NCI-H2227 treated with DMSO at 0.1 percent for 48 hours (cell line): ENCODE measurements at regions not wholly inside any gene's neighbourhood (a gene's known extent, or its start where the extent isn't known, plus 50 kb on each side); places are given as distances from the start of the nearest gene placed in this dataset.
"Not testable (repeated sequence)": the region's sequence is repeated elsewhere in the genome, so short reads cannot be mapped to it uniquely, and the experiment has no call there.

Source experiments
- DNase-seq: peaks from one replicate; lab custom pipeline; 2025; lab: John Stamatoyannopoulos, UW

DNA sequence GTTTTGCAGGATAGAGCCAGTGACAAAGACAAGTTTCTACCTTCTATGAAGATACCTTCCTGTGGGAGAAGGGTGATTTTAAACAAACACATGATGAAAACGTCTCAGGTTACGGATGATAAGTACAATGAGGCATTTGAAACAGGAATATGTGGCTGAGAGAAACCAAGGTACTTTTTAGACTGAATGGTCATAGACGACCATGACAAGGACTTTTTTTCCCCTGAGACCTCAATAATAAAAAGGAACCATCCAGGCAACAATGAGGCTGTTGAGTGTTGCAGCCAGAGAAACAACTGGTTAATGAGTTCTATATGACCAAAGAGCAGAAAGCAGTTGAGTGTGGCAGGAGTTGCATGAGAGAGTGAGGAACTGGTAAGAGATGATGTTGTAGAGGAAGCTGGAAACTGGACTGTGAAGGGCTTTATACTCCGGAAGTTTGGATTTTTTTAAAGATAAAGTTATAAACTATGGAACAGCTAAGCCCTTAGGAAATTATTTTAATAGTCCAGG, 306.1 kb upstream of the CYRIA start:
- no peak for DNase-seq

DNA sequence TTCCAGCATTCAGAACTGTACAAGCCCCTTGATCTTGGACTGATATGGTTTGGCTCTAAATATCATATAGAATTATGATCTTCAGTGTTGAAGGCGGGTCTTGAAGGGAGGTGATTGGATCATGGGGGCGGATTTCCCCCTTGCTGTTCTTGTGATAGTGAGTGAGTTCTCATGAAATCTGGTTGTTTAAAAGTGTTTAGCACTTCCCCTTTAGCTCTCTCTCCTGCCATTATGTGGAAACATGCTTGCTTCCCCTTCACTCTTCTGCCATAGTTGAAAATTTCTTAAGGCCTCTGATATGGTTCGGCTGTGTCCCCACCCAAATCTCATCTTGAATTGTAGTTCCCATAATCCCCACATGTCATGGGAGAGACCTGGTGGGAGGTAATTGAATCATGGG, 305.3 kb upstream of the CYRIA start:
- DNase-seq: not testable (repeated sequence)

DNA sequence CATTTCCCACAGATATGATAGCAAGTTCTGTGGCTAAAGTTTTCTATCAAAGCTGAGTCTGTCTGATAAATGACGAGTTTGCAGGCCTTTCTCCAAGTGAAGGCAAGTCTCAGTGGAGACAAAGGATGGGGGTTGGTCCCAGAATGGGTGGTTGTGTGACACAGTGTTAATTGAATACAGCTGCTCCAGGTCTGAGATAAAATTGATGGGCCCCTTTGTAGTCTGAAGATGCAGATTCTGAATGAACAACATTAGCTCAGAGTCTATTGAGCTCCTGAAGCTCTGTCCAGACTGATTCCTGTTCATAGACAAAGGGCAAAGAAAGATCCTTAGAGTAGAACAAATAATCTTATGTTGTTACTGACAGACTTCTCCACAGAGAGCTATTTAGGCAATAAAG, 296.9 kb upstream of the CYRIA start:
- DNase-seq: no peak

DNA sequence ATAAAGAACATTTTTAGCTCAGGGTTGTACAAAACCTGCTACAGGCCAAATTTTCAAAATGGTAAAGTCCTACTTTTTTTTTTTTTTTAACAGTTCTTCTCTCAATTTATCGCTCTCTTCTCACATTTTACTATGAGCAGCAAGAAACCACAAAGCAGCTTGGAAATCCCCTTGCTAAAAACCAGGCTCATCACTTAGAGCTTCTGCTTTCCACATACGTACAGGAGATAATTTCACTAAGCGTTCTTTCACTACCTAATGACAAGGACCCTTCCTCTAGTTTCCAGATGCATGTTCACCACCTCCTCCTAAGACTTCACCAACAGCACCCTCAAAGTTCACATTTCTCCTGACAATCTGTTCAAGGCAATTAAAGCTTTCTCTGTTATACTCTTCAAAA, 294.9 kb upstream of the CYRIA start:
- DNase-seq: no peak

DNA sequence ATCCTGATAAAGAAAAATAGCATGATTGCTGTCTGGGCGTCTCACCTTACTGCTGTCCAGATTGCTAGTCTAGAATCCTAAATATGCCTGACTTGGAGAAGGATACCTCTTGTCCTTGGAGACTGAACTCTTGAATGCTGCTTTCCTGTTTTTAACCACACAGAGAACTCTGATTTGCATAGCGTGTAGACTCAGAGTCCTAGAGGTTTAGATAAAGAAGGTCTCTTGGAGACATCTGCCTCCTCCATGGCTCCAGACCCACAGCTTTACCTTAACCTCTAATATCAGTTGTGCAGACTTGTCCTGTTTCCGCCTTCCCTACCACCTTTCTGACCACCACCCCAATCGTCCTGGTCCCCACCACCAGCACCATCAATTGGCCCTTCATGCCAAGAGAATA, 292.6 kb upstream of the CYRIA start:
- DNase-seq: no peak

DNA sequence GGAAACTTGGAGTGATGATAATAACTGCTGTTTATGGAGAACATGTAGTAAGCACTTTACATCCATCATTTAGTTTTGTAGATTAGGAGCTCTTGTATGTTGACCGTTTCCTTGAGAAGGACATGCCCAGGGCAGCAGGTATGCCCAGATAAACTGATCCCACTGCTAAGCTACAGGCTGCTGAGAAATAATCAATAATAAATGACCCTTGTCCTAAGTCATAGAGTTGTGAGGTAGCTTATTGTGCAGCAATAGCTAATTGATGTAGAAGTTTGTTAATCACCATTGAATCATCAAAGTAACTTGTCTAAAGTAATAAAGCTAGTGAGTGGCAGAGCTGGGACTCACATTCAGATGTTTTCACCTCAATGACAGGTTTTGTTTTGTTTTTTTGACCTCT, 287.2 kb upstream of the CYRIA start:
- no peak for DNase-seq

DNA sequence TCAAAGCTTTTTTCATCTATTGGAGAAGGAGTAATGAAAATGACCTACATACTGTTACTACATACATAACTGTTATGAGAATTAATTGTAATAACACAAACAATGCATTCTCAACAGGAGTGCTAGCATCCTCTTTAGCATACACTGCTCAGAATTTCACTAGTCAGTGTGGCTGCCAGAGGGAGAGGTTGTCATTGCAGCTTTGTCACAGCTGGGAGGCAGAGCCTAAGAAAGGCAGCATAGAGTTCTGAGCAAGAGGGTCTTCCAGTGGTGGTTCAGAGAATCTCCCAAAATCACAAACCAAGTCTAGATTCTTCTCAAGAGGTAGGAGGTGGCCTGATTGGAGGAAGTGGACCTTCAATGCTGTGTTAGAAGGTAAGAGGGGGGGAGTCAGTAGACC, 286.7 kb upstream of the CYRIA start:
- no peak for DNase-seq

DNA sequence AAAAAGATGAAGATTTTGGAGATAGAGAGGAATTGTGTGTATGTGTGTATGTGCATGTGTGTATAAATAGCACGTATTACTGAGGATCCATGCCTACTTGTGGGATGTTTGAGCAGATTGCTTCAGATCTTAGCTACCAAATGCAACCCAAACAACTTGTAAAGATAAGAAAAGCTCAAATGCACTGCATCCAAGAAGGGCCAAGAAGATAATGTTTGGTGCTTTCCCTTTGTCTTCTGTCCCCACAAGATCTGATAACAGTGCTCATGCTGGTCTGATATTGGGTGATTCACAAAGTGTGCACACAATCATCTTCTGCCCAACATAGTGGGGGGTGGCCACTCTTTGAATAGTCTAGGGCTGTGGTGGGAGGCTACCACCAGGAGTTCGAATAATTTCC, 284.8 kb upstream of the CYRIA start:
- DNase-seq: no peak

DNA sequence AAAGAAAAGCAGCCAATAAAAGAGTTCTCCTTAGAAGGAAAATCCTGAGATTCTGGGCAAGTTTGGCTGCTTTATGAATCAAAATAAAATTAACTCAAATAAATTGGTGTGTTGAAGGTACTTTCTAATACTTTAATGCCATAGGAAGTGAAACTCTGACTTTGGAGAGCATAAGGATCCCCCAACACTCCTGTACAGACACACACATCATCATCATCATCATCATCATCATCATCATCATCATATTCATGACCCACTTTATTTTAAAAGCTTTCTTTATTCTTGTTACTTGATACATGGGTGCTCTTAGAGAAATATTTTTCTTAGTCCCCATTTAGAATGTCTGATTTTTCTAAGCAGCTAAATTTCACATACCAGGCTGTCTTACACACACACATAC, 283.1 kb upstream of the CYRIA start:
- DNase-seq: no peak

DNA sequence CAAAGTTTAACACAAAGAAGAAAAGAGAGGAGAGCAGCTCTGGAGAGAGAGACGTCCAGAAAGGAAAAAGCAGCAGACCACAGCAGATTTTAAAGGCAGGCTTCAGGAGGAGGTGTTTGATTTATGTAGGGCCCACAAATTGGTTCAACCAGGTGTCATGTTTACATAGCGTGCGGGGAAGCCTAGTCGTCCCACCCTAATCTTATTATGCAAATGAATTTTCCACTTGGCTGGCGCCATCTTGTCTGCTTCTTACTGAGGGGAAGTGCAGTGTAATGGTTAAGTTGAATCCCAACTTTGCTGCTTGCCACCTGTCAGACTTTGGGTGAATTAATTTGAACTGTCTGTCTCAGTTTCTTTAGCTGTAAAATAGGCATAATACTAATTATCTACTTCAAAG, 282.4 kb upstream of the CYRIA start:
- DNase-seq: no peak

DNA sequence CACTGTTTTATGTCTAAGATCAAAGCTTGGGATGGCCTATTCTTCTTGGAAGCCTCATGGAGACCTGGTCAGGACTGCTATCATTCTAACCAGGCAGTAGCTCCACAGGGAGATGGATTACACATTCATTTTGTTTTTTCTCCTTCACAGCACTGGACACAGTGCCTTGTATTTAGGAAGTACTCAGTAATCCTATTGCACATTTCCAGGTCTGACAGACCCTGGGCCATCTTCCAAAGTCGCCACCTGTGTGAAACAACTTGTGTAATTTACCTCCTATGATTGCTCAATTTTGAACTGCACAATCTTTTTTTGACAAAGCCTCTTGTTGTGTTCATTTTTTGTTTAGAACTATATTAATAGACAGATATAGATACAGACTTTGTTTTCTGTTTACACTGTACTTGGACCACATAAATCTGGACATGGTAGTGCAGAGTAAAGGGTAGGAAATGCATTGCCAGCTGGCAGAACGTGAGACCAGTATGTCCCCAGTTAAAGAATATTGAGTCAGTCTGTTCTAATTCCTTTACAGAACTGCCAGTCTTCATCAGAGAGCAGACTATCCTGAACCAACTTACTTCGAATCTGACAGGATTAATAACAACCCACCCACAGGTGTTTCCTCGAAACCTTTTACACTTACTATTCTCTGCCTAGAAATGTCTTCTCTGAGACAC, 277.8 kb upstream of the CYRIA start:
- DNase-seq: no peak

DNA sequence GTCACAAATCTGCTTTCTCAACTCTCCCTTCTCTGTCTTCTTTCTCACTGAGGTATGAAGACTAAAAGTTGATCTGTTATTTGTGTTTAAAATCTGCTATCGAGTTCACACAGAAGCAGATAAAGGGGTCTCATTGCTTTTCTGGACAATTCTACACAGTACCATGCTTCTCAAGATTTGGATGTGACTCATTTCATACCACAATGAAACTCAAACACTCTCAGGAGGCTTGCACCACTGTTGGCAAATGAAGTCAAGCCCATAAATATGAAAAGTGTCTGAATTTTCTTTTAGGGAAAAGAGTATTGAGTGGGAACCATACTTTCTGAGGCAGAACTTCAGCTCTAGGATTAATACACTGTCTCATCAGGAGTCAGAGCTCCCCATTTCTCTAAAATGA, 274.6 kb upstream of the CYRIA start:
- DNase-seq: no peak

DNA sequence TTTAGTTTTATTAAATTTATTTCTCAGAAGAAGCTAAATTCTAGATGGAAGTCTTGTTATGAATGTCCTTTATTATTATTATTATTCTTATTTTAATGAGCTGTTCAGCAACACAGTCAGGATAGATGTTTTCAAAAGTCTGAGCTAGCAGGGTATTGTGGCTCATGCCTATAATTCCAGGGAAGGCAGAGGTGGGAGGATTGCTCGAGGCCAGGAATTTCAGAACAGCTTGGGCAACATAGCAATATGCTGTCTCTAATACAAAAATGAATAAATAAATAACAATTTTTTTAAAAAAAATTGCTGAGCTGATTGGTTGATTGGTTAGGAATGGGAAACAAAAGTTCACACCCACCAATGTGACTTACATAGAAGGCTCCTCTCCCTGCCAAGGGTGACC, 274.1 kb upstream of the CYRIA start:
- no peak for DNase-seq

DNA sequence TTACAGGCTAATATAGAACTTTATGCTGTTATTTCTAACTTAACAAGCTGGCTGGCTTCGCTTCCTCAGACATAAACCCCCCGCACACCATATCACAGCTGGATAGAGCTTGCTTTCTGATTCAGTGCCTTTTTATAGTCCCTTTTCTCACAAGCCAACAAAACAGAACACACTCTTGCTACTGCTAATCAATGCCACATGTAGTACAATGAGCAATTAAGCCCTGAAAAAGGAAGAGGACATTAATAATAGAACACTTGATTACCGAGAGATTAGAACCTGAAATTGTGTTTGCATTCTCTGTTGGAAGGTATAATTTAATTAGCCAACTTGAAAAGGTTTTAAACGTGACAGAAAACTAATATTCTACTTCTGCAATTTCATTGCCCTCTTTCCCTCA, 267.7 kb upstream of the CYRIA start:
- DNase-seq: no peak

DNA sequence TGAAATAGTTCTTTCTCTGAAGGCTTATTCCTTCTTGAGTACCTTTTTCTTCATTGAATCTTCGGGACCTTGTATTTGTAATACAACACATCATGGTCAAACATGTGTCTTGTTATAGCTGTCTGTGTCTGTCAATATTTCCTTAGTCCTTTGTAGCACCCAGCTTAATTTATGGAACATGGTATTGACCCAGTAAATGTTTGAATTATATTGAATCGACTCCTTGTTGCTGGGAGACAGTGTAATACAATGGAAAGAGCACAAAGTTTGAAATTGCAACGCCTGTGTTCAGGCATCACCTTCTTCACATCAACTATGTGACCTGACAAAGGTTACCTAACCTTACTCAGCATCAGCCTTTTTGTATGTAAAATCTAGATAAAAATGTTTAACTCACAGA, 267.2 kb upstream of the CYRIA start:
- DNase-seq: no peak

DNA sequence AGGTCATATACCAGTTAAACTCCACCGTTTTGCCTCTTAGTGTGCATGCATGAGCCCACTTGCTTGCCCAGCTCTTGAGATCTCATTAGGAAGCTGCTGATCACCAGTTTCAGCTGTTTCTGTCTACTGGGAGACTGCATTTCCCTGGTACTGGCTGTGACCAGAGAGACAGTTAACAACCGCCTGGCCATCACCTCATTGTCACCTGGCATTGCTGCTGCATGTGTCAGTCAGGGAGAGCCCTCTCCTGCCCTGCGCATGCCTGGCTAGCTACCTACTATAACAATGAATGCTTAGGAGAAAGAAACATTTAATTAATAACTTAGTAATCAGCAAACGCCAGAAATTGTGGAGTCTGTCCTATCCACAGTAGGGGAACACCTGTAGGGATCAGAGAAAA, 265.8 kb upstream of the CYRIA start:
- DNase-seq: no peak

DNA sequence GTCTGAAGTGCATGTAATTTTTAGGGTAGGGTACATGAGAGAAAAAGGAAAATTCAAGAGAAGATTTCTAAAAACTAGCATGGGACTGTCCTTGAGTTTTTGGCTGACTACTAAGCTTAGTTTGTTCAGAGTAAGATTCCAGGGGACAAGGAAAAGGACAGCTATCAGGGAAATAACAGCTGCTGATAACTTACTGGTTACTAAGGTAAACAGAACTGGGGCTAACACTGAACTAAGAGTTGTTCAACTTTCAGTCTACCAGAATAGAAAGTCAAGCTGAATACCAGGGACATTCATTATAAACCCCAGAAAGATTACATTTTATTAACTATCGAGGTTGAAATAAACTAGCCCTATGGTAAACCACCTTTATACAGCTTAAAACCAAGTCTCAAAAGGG, 261.8 kb upstream of the CYRIA start:
- no peak for DNase-seq

DNA sequence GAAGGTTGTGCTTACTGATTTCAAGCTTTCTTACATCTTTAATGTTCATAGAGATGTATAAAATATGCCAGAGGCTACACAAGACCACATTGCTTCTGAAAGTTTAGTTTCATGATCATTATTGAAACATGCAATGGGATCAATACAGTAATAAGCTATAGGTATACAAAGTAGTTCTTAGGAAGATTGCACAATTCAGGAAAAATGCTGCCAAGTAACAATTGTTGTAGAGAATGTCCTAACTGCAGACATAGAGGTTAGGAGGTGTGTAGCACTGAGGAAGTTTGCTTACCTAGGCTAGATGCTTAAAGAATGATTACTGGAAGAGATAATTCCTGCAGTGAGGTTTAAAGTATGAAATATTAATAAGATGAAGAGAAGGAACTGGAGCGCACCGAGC, 259.5 kb upstream of the CYRIA start:
- DNase-seq: no peak

DNA sequence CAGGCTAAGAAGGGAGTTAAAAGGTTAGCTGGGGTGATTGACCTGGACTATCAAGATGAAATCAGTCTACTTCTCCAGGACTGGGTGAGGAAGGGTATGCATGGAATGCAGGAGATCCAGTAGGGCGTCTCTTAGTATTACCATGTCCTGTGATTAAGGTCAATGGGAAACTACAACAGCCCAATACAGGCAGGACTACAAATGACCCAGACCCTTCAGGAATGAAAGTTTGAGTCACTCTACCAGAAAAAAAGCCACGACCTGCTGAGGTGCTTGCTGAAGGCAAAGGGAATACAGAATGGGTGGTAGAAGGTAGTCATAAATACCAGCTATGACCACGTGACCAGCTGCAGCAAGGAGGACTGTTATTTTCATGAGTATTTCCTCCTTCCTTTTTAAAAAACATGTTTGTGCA, 249.7 kb upstream of the CYRIA start:
- not testable (repeated sequence) for DNase-seq

DNA sequence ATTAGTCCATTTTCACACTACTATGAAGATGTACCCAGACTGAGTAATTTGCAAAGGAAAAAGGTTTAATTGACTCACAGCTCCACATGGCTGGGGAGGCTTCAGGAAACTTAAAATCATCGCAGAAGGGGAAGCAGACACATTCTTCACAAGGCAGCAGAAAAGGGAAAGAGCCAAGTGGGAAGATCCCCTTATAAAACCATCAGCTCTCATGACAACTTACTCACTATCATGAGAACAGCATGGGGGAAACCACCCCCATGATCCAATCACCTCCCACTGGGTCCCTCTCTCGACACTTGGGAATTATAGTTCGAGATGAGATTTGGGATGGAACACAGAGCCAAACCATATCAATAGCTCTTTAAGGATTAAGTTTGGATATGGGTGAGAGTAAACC, 246.1 kb upstream of the CYRIA start:
- no peak for DNase-seq

DNA sequence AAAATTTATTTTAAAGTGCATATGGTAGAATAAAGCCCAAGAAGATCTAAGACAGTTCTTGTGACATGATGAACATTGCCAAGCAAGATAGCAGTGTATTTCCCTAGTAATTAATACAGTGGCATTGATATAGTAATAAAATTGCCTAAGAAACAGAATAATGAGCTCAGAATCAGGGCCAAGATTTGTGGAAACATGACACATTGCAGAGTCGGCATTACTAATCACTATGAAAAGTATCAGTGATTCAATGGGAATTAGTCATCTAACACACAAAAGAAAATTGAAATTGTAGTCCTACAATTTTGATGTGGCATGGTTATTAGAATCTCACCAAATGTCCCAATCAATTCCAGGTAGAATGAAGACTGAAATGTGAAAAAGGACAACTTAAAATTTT, 243.0 kb upstream of the CYRIA start:
- DNase-seq: no peak

DNA sequence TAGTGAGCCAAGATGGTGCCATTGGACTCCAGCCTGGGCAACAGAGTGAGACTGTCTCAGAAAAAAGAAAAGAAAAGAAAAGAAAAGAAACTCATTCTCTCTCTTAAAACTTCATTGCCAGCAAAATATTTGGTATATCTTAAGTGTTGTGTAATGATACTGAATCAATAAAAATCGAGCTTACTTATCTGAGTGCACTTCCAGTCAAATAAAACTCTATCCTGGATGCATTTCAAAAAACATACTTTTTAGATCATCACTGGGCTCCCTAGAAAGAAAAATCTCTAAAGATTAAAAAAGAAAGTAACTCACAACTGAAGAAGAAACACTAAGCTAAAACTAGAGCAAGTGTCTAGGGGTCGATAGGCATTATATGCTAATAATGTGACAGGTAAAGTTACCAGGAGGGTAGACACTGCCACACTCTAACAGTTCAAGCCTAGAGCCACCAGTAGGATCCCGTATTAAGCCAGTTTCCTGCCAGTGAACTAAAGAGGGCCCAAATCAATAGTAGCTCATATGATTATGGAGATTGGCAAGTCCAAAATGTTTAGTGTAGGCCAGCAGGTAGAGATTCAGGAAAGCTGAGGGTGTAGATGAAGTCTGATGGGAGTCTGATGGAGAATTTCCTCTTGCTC, 242.1 kb upstream of the CYRIA start:
- DNase-seq: no peak

DNA sequence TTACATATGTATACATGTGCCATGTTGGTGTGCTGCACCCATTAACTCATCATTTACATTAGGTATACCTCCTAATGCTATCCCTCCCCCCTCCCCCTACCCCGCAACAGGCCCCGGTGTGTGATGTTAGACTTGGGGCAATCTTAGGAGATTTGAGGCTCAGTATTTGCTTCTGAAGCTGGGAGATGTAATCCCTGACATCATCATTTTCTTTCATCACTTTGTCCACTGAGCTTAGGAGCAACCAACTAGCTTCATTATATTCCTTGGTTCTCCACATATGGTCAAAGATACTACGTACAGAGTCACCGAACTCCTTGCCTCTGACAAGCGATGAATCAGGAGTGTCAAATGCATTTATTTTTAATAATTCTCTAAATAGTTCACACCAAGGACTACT, 239.7 kb upstream of the CYRIA start:
- DNase-seq: not testable (repeated sequence)

DNA sequence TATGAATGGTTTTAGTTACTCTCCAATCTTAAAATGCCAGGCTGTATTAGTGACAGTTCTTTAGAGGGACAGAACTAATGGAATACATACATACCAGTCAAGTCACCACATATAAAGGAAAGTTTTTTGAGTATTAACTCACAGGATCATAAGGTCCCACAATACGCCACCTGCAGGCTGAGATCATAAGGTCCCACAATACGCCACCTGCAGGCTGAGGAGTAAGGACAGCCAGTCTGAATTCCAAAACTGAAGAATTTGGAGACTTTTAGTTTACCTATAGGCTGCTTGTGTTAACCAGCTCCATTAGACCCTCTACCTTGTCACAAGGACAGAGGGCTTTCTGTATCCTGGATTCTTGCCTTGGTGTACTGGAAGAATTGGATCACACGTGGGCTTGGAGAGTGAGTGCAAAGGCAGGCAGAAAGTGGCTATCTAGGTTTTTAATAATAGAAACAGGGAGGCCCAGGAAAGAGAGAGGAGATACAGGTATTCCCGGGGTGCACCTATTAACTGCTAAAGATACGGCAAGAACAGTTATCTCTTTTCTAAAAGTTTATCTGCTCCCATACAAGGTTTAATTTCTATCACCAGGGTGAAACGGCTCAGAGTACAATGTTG, 234.9 kb upstream of the CYRIA start:
- no peak for DNase-seq
